NCI-H446 (cell line): ENCODE measurements at regions not wholly inside any gene's neighbourhood (a gene's known extent, or its start where the extent isn't known, plus 50 kb on each side); places are given as distances from the start of the nearest gene placed in this dataset.
A peak's percentile ranks its signal among the peaks of the same experiment; 100 is the strongest.

Experiments used
- DNase-seq, 2 experiments: peaks; one replicate each; lab custom pipeline; 2025; lab: John Stamatoyannopoulos, UW

DNA sequence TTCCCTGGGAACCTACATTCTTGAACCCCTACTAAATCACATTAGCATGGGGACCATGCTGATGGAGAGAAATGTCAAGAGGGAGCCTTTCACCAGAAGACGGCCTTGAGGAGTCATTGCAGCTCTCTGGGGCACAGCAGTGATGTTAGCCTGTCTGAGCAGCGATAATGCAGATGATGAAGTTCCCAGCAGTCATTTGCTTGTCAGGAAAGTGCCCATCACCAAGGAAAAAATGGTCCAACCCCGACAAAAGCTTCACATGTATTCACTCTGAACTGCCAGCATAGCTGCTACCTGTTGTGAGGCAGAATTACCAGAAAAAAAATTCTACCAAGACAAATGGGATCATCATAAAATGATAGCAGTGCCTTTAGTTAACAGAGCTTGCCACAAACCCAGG lies 238.4 kb upstream of the UMPS start:
- DNase-seq, result no peak

DNA sequence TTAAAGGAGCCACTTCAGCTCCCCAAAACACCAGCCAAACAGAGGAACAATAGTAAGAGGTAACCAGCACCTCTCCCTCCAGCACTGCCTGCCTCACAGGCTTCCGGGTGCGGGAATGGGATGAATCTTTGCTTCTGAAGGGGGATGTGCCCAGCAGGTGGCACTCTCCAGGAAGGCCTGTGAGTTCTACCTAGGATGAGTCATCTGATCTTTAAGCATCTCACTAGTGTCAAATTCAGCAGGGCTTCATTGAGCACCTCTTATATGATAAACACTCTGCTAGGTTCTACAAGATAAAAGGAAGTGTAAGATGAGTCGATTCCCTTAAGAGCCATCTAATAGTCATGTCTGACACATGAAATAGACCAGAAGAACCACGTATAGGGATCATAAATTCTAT lies 237.4 kb upstream of the UMPS start:
- peak in 1 of 2 experiments; percentile 25 for DNase-seq

DNA sequence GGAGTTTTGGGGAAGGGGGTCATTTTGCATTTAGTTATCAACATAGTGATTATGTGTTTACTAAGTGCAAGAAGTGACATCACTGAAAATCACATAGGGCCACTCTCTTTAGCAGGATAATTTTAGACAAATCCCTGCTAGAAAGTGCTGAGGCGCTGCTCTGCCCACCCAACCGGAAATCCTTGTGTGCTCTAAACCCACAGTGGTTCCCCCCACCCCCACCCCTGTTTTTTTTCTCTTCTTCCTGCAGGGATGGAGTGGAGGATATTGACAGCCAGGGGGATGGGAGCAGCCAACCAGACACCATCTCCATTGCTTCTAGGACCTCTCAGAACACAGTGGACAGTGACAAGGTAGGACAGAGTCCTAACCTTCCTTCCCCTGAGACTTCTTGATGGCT lies 234.2 kb upstream of the UMPS start:
- DNase-seq, result no peak

DNA sequence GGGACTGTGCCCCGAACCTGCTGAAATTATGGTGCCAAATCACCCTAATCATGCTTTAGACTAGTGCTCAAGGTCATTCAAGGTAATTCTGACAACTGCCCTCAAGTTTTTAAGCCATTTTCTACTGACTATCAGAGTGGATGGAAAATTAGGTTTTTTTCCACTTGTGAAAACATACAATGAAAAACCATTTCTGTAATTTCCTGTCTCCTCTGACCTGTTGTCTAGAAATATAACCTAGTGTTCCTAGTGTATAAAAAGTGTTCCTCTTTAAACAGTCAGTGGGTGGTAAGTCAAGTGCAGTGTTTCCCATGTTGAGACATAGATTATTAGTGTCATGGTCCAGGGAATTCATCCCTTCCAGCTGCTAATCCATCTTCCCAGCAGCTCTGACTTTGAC lies 232.8 kb upstream of the UMPS start:
- no peak for DNase-seq

DNA sequence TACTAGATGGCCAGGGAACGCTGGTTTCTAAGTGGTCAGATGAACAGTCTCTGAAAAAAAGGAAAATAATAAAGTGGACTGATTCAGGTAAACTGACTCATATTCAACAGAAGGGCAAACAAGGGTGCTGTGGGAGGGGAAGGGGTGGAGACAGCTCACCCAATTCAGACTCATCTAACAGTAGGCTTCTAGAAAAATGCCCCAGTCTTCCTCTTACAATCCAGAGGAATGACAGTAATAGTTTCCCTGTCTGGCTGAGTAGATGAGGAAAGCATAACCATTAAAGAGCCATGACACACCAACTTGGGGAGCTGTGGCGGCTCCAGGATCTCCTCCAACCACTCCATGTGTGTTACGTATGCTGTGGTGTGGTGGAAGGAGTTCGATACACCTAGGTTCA lies 231.4 kb upstream of the UMPS start:
- DNase-seq, result no peak

DNA sequence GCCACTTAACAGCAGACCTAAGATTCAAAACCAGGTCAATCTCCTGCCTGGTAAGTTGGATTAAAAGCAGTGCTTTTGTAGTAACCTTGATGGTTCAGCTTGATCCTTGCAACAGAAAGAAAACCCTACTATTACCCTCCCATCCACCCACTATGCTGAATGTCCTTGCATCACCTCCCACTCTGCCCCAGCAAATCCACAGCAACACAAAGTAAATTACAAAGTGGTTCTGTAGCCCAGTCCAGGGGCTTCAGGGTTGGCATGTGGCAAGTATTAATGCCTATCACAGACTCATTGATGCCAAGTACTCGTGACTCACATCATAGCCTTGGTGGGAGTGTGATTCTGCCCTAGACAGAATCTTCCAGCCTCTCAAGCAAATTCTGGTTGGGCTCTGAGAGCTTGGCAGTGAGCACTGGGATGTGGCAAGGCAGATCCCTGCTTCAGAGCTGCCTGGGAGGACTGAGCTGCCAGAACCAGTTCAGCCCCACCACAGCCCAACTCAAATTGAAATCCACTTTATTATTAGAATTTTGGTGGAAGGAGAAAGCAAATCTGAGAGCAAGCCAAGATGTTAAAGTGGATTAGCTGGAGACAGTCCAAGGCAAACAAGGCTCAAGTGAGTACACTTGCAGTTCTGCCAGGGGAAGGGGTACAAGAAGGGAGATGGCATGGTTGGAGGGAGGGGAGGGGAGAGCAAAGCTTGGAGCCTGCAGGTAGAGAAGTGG lies 225.8 kb upstream of the UMPS start:
- peak; percentile 84 to 94 for DNase-seq

DNA sequence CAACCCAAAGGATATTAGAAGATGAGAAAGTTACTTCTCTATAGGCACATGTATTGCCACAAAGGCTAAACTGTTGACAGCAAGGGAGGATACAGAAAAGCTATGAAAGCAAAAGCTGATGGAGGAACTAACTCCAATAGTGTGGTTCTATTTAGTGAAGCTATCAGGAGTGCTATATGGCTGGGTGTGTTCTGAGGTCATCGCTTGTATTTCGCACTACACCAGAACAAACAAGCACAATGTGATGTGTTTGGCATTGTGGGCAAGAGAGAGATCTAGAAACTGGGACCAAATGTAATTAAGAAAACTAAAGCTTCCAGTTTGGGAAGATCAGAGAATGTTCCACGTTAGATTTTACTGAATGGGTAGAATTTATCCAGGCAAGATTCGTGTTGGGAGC lies 220.4 kb upstream of the UMPS start:
- no peak for DNase-seq

DNA sequence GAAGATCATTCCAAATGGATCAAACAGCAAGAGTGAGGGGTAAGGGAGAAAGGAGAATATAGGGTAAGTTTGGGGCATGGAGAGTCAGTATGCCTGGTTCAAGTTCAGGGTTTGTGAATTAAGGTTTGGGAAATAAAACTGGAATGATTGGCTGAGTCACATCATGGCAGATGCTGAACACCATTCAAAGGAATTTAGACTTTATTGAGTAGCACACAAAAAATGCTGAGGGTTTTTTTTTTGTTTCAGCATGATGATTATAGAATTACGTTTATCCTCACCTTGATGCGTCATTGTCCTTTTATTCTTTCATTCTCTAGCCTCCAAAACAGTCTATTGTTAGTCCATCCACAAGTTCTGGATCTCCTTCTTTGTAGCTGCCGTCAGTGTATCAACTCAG lies 220.0 kb upstream of the UMPS start:
- no peak for DNase-seq

DNA sequence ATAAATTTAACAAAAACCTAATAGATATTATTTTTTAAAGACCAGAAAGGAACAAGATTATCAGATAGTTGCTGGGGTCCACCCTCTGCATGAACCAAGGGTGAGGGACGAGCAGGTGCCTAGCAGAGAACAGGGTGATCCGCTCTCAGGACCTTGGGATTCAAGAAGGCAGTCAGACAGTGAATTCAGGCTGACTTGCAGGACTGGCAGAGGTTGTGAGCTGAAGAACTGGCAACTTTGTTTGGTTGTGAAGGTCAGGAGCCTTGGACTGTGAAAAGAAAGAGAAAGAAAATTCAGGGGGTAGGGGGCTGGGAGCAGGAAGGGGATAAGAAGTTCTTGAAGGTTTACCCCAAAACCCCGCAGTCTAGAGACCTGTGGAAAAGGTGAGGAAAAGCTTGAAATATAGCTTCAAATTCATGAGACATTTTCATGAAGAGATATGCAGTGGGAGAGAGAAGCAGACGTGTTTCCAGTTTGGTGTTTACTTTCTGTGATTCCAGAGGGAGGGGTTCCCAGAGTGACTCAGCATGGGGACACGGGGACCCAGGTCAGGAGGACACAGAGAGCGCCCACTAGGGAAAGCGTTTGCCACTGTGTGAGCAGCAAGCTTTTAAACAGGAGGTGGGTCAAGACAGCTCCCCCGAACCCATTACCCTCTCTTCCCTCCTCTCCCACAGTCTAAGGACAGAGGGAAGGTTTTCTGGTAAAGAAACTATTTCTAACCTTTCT lies 217.2 kb upstream of the UMPS start:
- no peak for DNase-seq

DNA sequence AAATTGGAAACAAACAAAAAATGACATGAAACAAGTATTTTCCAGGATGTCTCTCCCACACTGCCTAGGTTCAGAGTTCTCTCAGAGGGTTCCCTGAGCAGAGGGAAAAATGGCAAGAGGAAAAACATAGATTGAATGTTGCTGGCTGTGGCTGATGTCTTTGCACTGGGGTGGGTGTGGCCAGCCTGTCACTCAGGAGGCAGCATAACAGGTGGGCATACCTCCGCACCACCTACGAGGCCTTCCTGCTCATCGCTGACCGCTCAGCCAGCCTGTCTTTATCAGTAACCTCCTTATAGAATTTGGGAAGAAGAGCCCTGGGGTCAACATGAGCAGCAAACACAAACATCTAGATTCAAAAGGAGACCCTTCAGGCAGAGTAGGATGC lies 216.6 kb upstream of the UMPS start:
- DNase-seq, result no peak

DNA sequence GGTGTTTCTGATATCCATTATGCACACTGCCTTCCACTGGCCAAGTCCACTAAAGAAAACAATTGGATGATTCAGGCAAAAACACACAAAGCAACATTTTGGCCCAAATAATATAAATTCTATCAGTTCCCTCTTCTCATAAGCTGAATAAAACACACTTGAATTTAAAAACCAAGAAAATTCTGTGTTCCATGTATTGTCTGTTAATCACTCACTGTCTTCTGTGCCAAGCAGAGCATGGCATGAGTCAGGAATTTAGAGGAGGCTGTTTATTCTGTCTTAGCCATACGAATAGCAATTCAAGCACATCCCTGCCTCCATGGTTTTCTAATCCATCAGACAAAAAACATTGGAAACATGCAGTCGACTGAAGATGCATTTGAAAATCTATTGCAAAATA lies 215.6 kb upstream of the UMPS start:
- DNase-seq, result no peak

DNA sequence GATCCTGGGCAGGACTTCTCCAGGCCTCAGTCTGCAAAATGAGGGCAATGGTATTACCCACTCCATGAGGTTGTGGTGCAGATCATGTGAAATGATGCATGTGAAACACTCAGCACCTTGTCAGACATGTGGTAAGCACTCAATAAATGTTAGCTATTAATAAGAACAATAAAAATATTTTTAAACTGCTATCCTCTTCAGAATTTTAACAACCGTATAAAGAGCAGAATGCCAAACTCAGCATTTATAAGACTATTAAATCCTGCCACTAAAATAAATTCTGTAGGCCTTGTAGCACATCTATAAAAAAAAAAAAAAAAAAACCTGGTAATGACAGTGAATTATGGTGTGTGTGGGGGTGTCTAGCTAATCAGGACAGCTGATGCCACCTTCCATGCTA lies 213.9 kb upstream of the UMPS start:
- DNase-seq, result no peak

DNA sequence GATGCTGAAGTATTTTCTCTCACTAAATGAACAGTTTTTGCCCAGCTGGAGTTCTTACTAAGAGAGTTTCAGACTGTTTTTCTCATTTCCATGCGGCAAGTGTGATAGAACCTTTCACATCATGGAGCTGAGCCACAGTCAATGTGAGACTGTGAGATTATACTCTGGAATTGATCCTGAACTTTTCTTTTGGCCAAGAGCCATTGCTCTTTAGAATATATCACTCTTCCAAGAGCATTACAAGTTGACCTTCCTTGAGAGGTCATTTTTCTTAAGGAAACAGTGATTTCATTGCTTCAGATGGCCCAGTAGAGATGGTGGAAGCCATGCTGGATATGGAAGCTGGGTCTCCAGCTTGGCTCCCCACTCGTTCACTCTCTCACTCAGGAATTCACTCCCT lies 212.9 kb upstream of the UMPS start:
- DNase-seq, result no peak

DNA sequence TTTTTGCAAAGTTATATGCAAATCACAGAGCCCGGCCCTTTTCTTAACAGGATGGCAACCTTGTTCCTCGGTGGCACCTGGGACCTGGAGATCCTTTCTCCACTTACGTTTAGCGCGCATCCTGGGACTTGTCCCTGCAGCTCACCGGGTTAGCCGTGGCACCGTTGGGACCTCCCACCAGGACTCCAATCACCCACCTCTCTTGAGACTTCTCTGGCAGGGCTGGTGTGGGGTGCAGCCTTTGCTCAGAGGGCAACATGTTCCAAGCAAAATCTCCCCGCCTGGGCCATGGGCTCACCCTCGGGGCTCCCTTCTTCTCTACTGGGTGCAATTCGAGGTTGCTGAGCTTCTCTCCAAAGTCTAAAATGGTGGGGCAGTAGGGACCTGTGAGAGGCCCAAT lies 211.9 kb upstream of the UMPS start:
- DNase-seq, result no peak

DNA sequence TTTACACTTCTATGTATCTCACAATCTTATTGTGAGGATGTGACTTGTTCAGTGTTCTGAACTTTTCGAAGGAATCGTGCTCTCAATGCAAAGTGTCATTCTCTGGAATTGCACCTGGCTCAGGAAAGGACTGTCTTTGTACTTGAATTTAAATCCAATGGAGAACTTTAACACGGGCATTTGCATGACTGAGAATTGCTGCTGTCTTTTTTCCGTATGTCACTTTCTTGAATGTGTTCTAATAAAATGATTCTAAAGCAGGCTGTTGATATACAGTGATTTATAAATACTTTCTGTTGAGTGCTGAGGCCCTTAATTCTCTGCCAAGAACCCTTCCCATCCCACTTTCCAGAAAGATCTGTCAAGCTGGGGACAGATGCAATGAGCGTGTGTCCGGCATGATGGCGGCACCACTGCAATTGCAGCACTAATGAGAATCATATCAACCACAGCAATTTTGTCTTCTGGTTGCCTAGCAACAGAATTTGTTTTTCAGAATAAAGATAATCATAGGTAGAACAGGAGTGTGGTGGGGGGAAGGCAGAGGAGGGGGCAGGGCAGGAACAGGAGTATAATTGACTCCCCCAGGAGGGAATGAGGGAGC lies 210.6 kb upstream of the UMPS start:
- DNase-seq, result no peak

DNA sequence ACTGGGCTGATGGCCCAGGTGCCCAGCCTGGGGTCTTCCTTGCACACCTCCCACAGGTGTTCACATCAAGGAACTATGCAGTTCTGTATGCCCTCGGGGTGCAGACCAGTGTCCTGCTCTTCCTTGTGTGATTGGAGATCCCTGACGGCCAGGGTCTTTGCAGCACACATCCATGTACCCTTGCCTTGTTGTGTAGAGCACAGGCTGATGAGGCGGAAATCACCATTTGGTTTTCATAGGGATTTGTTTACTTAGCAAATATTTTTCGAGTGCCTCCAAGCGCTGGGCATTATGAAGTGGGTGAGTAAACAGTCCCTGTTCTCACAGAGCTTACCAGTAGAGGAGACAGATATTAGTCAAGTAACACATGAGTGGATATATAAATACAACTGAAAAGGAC lies 209.3 kb upstream of the UMPS start:
- peak in 1 of 2 experiments; percentile 31 for DNase-seq

DNA sequence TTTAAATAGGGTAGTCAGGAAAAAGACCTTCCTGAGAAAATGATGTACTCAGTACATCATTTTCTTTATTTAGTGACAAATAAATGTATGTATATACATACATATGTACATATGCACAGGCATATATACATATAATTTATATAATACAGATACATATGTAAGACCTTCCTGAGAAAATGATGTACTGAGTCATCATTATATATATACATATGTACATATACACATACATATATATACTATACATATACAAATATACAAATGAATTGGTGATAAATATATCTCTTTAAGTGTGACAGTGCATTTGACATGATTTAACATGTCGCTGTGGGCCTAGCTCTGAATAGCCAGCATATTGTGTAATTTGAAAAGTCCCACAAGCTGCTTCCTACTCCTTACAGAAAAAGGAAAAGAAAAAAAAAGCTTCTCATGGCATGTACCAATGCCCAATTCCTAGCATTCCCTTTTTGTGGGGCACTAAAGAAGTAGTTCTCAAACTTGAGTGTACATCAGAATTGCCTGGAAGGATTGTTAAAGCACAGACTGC lies 208.1 kb upstream of the UMPS start:
- no peak for DNase-seq

DNA sequence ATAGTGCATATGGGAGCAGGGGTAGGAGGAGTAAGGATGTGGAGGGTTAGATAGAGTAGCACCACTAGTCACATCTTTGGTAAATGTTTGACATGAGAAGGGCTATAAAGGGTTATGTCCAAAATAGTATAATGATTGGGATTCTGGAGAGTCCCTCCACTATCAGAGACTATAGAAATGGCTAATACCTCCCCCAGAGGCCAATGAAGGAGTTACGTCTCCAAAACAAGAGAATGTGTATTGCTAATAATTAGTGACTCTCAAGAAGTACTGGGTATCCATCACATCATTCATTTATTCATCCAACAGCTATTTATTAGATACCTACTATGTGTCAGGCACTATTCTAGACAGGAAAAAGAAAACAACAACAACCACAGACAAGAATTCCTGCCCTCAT lies 203.7 kb upstream of the UMPS start:
- DNase-seq, result no peak

DNA sequence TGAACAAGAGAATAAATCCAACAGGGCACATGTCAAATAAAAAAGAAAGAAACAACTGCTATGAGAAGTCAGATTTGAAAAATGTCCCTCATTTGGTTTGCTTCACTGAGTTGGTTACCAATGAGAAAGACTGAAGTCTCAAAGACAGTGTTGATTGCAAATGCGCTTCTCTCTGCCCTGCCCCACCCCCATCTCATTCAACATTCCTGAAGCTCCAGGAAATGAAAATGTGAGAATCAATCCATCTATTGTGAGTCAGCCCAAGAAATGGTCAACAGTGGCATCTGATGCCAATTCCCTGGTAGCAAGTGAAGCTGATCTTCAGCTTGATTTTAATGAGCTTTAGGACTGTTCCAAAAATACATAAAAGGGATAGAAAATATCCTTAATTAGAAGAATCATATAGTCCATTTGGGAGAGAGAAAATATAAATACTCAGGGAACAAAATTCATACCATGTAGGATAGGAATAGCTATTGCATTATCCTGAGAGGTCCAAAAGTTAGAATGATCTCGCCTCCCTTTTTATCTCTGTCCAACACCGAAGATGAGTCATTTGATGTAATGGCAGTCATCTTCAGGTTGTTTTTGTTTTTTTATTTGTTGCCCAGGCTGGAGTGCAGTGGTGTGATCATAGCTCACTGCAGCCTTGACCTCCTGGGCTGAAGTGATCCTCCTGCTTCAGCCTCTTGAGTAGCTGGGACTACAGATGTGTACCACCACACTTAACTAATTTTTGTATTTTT lies 200.3 kb upstream of the UMPS start:
- DNase-seq, result peak in 1 of 2 experiments; percentile 30

DNA sequence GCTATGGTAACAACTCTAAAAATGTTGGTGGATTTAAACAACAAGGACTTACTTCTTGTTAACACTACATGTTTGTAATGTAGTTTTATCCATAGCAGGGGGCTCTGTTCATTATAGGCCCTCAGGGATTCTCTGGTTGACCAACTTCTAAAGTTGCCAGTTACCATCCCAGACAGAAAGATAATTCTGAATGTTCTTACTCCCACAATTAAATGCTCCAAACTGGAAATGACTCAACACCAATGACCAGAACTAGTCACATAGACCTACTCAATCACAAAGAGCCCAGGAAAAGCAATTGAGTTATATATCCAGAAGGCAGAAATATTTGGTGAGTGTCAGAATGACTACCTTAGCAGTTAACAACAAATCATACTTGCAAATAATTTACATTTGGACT lies 199.3 kb upstream of the UMPS start:
- DNase-seq, result no peak

DNA sequence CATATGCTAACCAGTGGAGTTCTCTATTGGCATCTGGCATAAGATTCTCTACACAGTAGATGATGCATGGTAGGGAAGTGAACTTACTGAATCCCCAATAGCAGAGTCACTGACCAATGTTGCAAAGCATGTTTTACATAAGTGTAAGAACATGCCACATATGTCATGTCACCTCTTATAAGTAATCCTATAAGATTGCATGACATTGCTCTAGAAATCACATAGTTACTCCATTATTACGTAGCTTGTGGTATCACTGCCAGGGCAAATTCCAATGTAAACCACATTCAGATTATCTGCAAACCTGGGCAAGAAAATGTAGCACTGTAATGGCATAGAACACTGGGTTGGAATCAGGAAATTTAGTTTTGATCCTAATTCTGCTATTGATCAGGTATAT lies 198.2 kb upstream of the UMPS start:
- no peak for DNase-seq

DNA sequence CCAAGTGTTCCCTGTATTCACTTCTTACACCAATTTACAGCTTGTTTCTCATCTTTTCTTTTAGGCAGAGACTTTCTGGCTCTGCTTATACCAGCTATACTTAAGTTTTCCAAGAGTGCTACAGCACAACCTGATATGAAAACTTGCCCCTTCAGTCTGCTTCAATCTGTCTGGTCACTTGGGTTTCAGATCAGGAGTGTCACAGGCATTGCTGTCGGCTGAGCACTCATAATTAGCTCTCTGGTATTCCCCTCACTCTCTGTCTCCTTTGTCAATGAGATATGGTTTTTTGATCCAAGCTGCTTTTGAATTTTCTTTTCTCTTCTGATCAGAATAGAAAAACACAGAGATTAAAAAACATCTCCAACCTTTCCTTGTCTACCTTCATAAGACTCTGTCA lies 194.9 kb upstream of the UMPS start:
- DNase-seq, result no peak
